M059J (cell line): ENCODE measurements at regions not wholly inside any gene's neighbourhood (a gene's known extent, or its start where the extent isn't known, plus 50 kb on each side); places are given as distances from the start of the nearest gene placed in this dataset.

Source experiments
- DNase-seq: peaks from one replicate; pipeline ENCODE4 v3.0.0-alpha.2; 2012; ENCODE audit warnings: low read depth

DNA sequence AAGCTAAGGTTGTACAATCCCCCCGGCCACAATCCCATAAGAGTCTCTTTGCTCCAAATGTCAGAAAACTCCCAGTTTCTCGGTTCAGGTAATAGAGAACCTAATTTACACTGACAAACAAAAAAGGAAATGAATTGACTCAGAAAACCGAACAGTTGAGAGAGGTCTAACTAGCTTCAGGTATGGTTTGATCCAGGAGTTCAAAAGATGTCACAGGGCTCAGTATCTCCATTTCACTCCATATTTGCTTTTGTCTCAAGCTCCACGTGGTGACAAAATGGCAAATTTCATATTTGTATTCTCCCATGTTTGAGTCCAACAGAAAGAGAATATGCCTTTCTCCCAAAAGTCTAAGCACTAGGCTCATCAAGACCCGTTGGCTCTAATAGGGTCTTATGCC lies 117.4 kb downstream of the AXIN2 start:
- no peak for DNase-seq

DNA sequence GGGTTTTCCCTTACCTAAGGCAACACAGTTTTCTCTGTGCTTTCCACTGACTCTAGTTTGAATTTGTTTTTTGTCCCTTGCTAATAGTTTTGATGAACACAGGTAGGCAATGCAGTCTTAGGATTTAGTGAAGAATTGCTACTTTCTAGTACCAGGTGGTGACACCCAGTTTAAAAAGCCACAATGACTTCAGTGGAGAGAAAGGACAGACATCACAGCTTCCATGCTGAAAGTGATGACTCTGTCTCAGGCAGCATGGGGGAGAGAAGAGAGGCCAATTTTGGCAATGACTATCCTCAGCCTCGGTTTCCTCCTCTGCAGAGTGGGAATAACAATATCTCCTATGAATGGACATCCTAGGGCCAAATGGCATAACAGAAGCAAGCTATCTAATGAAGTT lies 118.8 kb downstream of the AXIN2 start:
- DNase-seq: no peak

- DNase-seq: no peak
Measured at GRCh38 chr17:65442250-65442649, 119.2 kb downstream of the AXIN2 start.

- no peak for DNase-seq
Measured at GRCh38 chr17:65441053-65441605, 120.3 kb downstream of the AXIN2 start.

DNA sequence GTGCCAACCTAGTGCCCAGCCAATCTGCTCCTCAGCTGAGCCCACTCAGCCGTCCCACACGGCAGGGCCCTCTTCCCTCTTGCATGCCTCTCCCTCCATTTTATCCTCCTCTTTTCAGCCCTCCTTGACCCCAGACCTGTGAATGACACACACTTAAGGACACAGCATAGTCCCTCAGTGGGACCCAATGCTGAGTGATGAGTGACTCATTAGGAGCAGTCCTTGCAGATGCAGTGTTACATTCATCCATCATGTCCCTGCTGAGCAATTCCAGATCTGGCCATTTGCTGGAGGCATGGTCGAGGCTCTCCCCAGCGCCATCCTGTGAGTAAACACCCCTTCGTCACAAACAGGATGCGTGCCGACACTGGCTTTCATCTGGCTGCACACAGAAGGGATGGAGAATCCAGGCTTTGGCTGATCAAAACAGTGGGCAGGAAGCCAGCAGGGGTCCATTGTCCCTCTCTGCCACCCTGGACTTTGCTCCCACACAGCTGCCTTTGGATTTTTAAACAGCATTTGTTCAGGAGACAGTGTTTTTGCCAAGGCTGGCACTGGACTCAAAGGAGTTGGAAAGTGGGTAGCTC lies 122.6 kb downstream of the AXIN2 start:
- peak; percentile 75 for DNase-seq

DNA sequence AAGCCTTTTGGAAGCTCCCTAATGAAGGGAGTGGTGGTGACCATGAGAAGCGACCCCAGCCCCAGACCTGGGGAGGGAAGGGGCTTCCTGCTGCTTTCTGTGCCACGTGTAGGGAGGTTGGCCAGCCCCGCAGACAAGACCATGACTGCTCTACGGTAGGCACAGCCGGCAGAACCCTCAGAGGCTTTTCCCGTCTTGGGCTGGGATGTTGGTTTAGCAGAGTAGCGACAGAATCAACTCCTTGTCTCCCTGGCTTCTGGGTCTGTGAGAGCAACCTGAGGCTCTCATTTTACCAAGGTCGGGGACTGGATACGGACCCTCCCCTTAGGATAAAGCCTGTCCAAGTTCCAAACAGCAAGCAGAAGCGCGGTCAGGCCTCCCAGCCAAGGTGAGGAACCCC lies 123.3 kb downstream of the AXIN2 start:
- DNase-seq: no peak

- no peak for DNase-seq
Measured at GRCh38 chr17:65436871-65437270, 124.6 kb downstream of the AXIN2 start.

DNA sequence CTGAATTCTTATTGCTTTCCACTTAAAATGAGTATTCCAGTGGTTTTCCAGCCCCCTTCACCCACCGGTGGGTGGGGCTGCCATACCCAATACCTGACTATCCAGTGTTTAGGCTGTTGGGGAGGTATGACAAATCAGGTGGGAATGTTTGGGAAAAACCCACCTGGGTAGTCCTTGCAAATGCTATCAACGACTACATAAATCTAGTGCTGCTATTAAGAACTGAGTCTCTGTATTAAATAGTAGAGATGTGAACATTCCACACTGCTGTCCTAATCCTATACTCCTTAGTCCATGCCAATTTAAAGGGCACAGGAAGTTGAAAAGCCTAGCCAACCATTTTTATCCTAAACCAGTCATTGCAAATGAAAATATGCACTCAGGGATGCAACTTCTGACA lies 126.6 kb downstream of the AXIN2 start:
- DNase-seq: peak; percentile 22

- peak; percentile 58 for DNase-seq
Measured at GRCh38 chr17:65434251-65434650, 127.2 kb downstream of the AXIN2 start.

DNA sequence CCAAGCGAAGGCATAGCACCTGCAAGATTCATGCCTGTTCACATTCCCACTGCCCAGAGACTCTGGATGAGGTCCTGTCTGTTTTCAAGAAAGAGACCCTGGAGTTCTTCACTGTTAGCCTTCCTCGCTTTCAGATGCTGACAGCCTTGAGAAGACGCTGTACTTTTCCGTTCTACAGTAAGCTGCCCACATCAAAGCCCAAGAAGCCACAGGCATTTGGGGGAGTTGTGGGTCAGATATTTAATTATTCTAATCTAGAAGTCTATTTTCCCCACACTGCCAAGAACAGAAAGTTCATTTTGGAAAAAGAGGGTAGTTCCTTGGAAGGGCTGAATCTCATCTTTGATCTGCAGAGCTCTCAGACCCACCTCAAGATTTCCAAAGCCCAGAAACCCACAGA lies 127.9 kb downstream of the AXIN2 start:
- peak; percentile 76 for DNase-seq

DNA sequence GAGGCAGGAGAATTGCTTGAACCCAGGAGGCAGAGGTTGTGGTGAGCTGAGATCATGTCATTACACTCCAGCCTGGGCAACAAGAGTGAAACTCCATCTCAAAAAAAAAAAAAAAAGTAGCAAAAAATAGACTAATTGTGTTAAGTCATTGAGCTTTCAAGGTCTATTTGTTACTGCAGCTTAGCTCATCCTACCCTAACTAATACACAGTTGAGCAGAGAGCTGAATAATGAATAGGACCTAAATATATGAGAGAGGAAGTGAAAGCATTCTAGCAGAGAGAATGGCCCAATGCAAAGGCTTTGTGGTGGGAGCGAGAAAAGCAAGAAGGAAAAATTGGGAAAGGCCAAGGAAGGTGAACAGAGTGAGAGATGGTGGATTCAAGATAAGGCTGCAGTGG lies 128.3 kb downstream of the AXIN2 start:
- no peak for DNase-seq

GRCh38 chr17:65431116-65431515 lies 130.3 kb downstream of the AXIN2 start:
- no peak for DNase-seq

DNA sequence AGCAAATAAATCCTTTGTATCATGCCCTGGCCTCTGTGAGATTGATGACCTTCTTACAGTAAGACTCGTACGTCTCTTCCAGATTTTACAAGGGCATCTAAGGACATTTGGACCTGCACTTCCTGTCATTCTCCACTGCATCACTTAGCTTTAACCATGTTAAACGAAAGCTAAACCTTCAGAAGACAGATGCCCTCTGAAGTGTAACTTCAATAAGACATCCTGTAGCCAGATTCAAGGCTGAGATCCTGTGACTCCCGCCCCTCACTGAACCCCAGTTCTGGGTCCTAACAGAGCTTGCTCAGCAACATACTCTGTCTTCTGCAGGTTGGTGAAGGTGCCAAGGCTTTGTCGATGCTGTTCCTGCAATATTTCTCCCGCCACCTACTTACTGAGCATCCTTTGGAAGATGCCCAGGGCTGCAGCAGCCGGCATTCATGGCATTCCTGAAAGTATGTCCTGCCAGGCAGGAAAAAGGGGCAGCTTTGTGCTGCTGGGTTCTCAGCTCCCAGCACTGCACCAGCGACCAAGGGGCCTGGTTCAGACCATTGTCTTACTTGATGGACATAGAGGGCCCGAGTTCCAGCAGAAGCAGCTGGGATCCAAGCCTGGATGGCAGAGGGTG lies 131.1 kb downstream of the AXIN2 start:
- DNase-seq: peak; percentile 8

- DNase-seq: no peak
Measured at GRCh38 chr17:65423346-65424140, 137.9 kb downstream of the AXIN2 start.

DNA sequence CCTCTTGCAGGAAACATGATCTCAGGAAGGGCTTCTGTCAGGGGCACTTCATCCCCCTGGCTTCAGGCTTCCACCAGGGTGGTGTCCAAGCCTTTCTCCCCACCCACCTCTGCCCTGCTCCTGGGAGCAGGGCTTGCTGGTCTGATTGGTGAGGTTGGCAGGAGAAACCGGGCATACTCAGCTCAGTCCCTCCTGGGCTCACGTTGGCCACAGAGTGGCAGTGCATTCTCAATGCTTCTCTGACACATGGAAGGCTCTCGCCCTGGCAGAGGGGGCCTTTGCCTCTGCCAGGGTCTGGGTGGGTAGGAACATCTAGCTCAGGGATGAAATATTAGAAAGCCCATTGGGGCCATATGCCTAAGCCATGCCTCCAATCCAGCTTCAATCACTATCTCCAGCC lies 142.8 kb downstream of the AXIN2 start:
- DNase-seq: no peak

- DNase-seq: no peak
Measured at GRCh38 chr17:65417406-65418221, 143.8 kb downstream of the AXIN2 start.

- DNase-seq: no peak
Measured at GRCh38 chr17:65415991-65416390, 145.5 kb downstream of the AXIN2 start.

DNA sequence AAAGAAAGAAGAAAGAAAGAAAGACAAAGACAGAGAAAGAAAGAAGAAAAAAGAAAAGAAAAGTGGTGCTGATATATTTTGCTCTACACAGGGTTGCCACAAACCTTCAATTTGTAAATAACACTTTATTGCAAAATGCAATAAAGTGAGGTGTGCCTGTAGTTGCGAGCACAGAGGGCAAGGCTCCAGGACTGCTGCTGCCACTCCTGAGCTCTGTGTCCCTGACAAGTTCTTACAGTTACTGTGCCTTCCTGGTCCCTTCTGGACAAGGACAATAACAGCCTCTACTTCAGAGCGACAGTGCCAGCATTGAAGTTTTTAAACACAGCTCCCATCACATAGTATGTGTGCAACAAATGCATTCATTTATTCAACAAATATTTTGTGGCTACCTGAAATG lies 148.1 kb downstream of the AXIN2 start:
- DNase-seq: no peak

DNA sequence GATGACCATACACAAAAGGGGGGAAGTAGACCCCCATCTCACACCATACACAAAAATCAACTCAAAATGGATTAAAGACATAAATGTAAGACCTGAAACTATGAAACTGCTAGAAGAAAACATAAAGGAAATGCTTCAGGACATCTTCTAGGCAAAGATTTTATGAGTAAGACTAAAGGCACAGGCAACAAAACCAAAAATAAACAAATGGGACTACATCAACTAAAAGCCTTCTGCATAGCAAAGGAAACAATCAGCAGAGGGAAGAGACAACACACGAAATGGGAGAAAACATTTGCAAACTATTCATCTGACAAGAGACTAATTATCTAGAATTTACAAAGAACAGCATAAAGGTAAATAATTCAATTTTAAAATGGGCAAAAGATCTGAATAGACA lies 152.1 kb downstream of the AXIN2 start:
- DNase-seq: peak; percentile 65

GRCh38 chr17:65408050-65408449 lies 153.4 kb downstream of the AXIN2 start:
- no peak for DNase-seq

DNA sequence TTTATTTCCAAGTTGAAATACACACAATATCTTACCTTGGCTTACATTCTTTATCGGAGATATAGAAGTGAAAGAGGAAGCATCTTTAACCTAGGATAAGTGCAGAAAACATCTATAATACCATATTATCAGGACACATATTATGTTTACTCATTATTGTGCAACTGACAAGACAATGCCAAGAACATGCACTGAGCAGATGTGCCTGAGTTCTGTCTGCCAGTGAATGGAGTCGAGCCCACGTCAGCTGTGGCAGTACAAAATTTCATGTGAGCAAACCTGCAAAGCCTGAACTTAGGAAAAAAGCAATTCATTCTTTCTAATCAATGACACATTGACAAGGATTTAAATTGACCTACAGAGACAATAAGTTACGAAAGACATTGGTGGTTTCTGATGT lies 154.4 kb downstream of the AXIN2 start:
- DNase-seq: no peak

GRCh38 chr17:65406552-65406951 lies 154.9 kb downstream of the AXIN2 start:
- DNase-seq: no peak
